NCI-H526 (cell line): ENCODE measurements at regions not wholly inside any gene's neighbourhood (a gene's known extent, or its start where the extent isn't known, plus 50 kb on each side); places are given as distances from the start of the nearest gene placed in this dataset.

Experiments
- DNase-seq, 2 experiments: peaks; one replicate each; lab custom pipeline; 2025; lab: John Stamatoyannopoulos, UW

GRCh38 chr1:173128742-173129141 lies 78.0 kb upstream of the TNFSF18 start:
- no peak for DNase-seq

- no peak for DNase-seq
Observed at GRCh38 chr1:173127369-173128307, 76.9 kb upstream of the TNFSF18 start.

GRCh38 chr1:173126421-173126820 lies 75.7 kb upstream of the TNFSF18 start:
- no peak for DNase-seq

- DNase-seq = peak; percentile 96 to 97
Observed at GRCh38 chr1:173122958-173123852, 72.5 kb upstream of the TNFSF18 start.

- DNase-seq = peak; percentile 39 to 51
Observed at GRCh38 chr1:173122344-173122935, 71.7 kb upstream of the TNFSF18 start.

- DNase-seq = no peak
Observed at GRCh38 chr1:173118404-173118803, 67.7 kb upstream of the TNFSF18 start.

GRCh38 chr1:173117761-173118160 lies 67.0 kb upstream of the TNFSF18 start:
- no peak for DNase-seq

- DNase-seq = no peak
Observed at GRCh38 chr1:173117108-173117633, 66.4 kb upstream of the TNFSF18 start.

GRCh38 chr1:173114346-173114745 lies 63.6 kb upstream of the TNFSF18 start:
- no peak for DNase-seq

- DNase-seq = no peak
Observed at GRCh38 chr1:173113015-173113741, 62.4 kb upstream of the TNFSF18 start.

GRCh38 chr1:173112129-173112528 lies 61.4 kb upstream of the TNFSF18 start:
- peak; percentile 27 to 60 for DNase-seq

GRCh38 chr1:173107696-173108095 lies 57.0 kb upstream of the TNFSF18 start:
- no peak for DNase-seq

GRCh38 chr1:173103006-173103405 lies 52.3 kb upstream of the TNFSF18 start:
- no peak for DNase-seq

GRCh38 chr1:173101589-173101988 lies 50.8 kb upstream of the TNFSF18 start:
- no peak for DNase-seq

GRCh38 chr1:173100476-173101107 lies 49.9 kb upstream of the TNFSF18 start:
- DNase-seq = no peak
